Astrocyte (in vitro differentiated cells and primary cell): ENCODE measurements at regions not wholly inside any gene's neighbourhood (a gene's known extent, or its start where the extent isn't known, plus 50 kb on each side); places are given as distances from the start of the nearest gene placed in this dataset.
A peak's percentile ranks its signal among the peaks of the same experiment; 100 is the strongest.

ENCODE experiments used
- DNase-seq: peaks from one replicate; pipeline ENCODE4 v3.0.0-alpha.2; 2010; ENCODE audit warnings: low read depth
- FAIRE-seq: peaks from 2 replicates; lab custom pipeline; 2011; peaks lifted over from hg19 to GRCh38; lab: Jason Lieb, UNC
- H2AFZ ChIP-seq: 2 replicates; pipeline ENCODE4 v1.6.0; 2012; ENCODE audit warnings: low read depth, low read length, inconsistent platforms
- H3K27ac ChIP-seq: 2 replicates; pipeline ENCODE4 v1.5.1; 2011; ENCODE audit warnings: low read depth, low read length, inconsistent platforms
- H3K27me3 ChIP-seq: 2 replicates; pipeline ENCODE4 v1.6.0; 2011; ENCODE audit warnings: low read length, inconsistent platforms; ENCODE audit not compliant: insufficient read depth
- H3K36me3 ChIP-seq: 2 replicates; pipeline ENCODE4 v1.5.1; 2011; ENCODE audit warnings: low read length, inconsistent platforms; ENCODE audit not compliant: insufficient read depth
- H3K4me1 ChIP-seq: 2 replicates; pipeline ENCODE4 v1.5.1; 2011; ENCODE audit warnings: low read length, inconsistent platforms; ENCODE audit not compliant: insufficient read depth
- H3K4me2 ChIP-seq: 2 replicates; pipeline ENCODE4 v1.6.0; 2012; ENCODE audit warnings: low read length, inconsistent platforms
- H3K4me3 ChIP-seq: 2 replicates; pipeline ENCODE4 v1.5.1; 2011; ENCODE audit warnings: low read depth, mild to moderate bottlenecking, low read length, inconsistent platforms; ENCODE audit not compliant: insufficient read depth
- H3K79me2 ChIP-seq: 2 replicates; pipeline ENCODE4 v1.6.0; 2012; ENCODE audit warnings: mild to moderate bottlenecking, low read length, inconsistent platforms; ENCODE audit not compliant: insufficient read depth
- H3K9ac ChIP-seq: 2 replicates; pipeline ENCODE4 v1.6.0; 2012; ENCODE audit warnings: mild to moderate bottlenecking, low read length, inconsistent platforms
- H3K9me3 ChIP-seq: 2 replicates; pipeline ENCODE4 v1.5.1; 2012; ENCODE audit warnings: low read depth, mild to moderate bottlenecking, low read length, inconsistent platforms; ENCODE audit not compliant: insufficient read depth
- H4K20me1 ChIP-seq: 2 replicates; pipeline ENCODE4 v1.6.0; 2012; ENCODE audit warnings: low read length, inconsistent platforms; ENCODE audit not compliant: insufficient read depth
- H3K27ac Mint-ChIP-seq: one replicate; pipeline ENCODE4 v1.8.0; 2021; ENCODE audit warnings: mild to moderate bottlenecking, mixed read lengths; ENCODE audit not compliant: unreplicated experiment
- H3K27me3 Mint-ChIP-seq: one replicate; pipeline ENCODE4 v1.8.0; 2021; ENCODE audit warnings: low read depth, mixed read lengths; ENCODE audit not compliant: unreplicated experiment
- H3K36me3 Mint-ChIP-seq: one replicate; pipeline ENCODE4 v1.8.0; 2021; ENCODE audit warnings: low read depth, mixed read lengths; ENCODE audit not compliant: unreplicated experiment
- H3K4me1 Mint-ChIP-seq: one replicate; pipeline ENCODE4 v1.8.0; 2021; ENCODE audit warnings: low read depth, mixed read lengths; ENCODE audit not compliant: unreplicated experiment
- H3K4me3 Mint-ChIP-seq: one replicate; pipeline ENCODE4 v1.8.0; 2021; ENCODE audit warnings: mild to moderate bottlenecking, moderate library complexity, mixed read lengths; ENCODE audit not compliant: unreplicated experiment
- H3K9me3 Mint-ChIP-seq: one replicate; pipeline ENCODE4 v1.8.0; 2021; ENCODE audit warnings: mild to moderate bottlenecking, mixed read lengths; ENCODE audit not compliant: unreplicated experiment
- EZH2 ChIP-seq: IDR thresholded peaks from 2 replicates; pipeline ENCODE4 v1.6.1; 2012; ENCODE audit warnings: mild to moderate bottlenecking, low read length, inconsistent platforms; ENCODE audit not compliant: insufficient read depth
- TF ChIP-seq, protein P1 (sequence below): IDR thresholded peaks from 2 replicates; pipeline ENCODE4 v1.5.1; 2011; ENCODE audit warnings: low read depth, mild to moderate bottlenecking, inconsistent platforms, low read length, moderate library complexity; ENCODE audit not compliant: insufficient read depth

- peak; percentile 75 for FAIRE-seq
- H3K36me3 ChIP-seq, result no peaks in the 10 kb centered on the region
- H3K27ac Mint-ChIP-seq, result peak overlapping the region; percentile 82
- H3K9ac ChIP-seq, result peak overlapping the region; percentile 56
- no peaks in the 10 kb centered on the region for H3K9me3 Mint-ChIP-seq
- no peaks in the 10 kb centered on the region for H3K27me3 Mint-ChIP-seq
- no peak overlapping the region for H3K4me2 ChIP-seq
- peaks cover 2% of the 10 kb centered on the region for H3K36me3 Mint-ChIP-seq
- peaks cover 44% of the 10 kb centered on the region for H3K4me1 Mint-ChIP-seq
- peaks cover 15% of the 10 kb centered on the region for H3K4me1 ChIP-seq
- no peak overlapping the region for H3K4me3 ChIP-seq
- DNase-seq, result peak; percentile 88
- peak overlapping the region; percentile 90 for H3K27ac ChIP-seq
- H3K27me3 ChIP-seq, result no peaks in the 10 kb centered on the region
- H3K4me3 Mint-ChIP-seq, result no peak overlapping the region
- no peaks in the 10 kb centered on the region for H3K9me3 ChIP-seq
- no peaks in the 10 kb centered on the region for H4K20me1 ChIP-seq
- no peak overlapping the region for H2AFZ ChIP-seq
- TF ChIP-seq EZH2, result no peak
- TF ChIP-seq, protein P1, sequence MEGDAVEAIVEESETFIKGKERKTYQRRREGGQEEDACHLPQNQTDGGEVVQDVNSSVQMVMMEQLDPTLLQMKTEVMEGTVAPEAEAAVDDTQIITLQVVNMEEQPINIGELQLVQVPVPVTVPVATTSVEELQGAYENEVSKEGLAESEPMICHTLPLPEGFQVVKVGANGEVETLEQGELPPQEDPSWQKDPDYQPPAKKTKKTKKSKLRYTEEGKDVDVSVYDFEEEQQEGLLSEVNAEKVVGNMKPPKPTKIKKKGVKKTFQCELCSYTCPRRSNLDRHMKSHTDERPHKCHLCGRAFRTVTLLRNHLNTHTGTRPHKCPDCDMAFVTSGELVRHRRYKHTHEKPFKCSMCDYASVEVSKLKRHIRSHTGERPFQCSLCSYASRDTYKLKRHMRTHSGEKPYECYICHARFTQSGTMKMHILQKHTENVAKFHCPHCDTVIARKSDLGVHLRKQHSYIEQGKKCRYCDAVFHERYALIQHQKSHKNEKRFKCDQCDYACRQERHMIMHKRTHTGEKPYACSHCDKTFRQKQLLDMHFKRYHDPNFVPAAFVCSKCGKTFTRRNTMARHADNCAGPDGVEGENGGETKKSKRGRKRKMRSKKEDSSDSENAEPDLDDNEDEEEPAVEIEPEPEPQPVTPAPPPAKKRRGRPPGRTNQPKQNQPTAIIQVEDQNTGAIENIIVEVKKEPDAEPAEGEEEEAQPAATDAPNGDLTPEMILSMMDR, result no peak
- H3K79me2 ChIP-seq, result no peaks in the 10 kb centered on the region
Observed at GRCh38 chr2:215609089-215610032, 173.5 kb upstream of the FN1 start.

- Histone ChIP-seq H3K4me3 (no peak overlapping the region), H3K9ac (no peak overlapping the region), H3K9me3 (no peaks in the 10 kb centered on the region), H3K27me3 (no peaks in the 10 kb centered on the region), H3K36me3 (no peaks in the 10 kb centered on the region), H3K4me1 (peaks cover 15% of the 10 kb centered on the region), H3K79me2 (no peaks in the 10 kb centered on the region), H3K27ac (no peak overlapping the region), H3K4me2 (no peak overlapping the region), H4K20me1 (no peaks in the 10 kb centered on the region), H2AFZ (no peak overlapping the region)
- H3K4me3 Mint-ChIP-seq, result peak overlapping the region; percentile 42
- FAIRE-seq (peak; percentile 76), DNase-seq (peak; percentile 58)
- H3K27me3 Mint-ChIP-seq, result no peaks in the 10 kb centered on the region
- no peak for TF ChIP-seq EZH2
- H3K9me3 Mint-ChIP-seq, result no peaks in the 10 kb centered on the region
- H3K27ac Mint-ChIP-seq, result peak overlapping the region; percentile 85
- H3K36me3 Mint-ChIP-seq, result peaks cover 2% of the 10 kb centered on the region
- peaks cover 35% of the 10 kb centered on the region for H3K4me1 Mint-ChIP-seq
Observed at GRCh38 chr2:215607766-215608165, 171.9 kb upstream of the FN1 start.

- Mint-ChIP-seq H3K4me1 (peaks cover 31% of the 10 kb centered on the region), H3K36me3 (peaks cover 2% of the 10 kb centered on the region), H3K27me3 (no peaks in the 10 kb centered on the region), H3K27ac (no peak overlapping the region), H3K4me3 (no peak overlapping the region), H3K9me3 (no peaks in the 10 kb centered on the region)
- Histone ChIP-seq H3K4me2 (no peak overlapping the region), H3K36me3 (no peaks in the 10 kb centered on the region), H3K79me2 (no peaks in the 10 kb centered on the region), H3K9ac (no peak overlapping the region), H3K27me3 (no peaks in the 10 kb centered on the region), H3K9me3 (no peaks in the 10 kb centered on the region), H2AFZ (no peak overlapping the region), H3K4me3 (no peak overlapping the region), H3K27ac (no peak overlapping the region), H3K4me1 (peaks cover 27% of the 10 kb centered on the region), H4K20me1 (no peaks in the 10 kb centered on the region)
- DNase-seq (no peak), FAIRE-seq (no peak)
- TF ChIP-seq, protein P1, result no peak
- no peak for TF ChIP-seq EZH2
Observed at GRCh38 chr2:215606219-215606618, 170.4 kb upstream of the FN1 start.
